ENCODE measurements at regions not wholly inside any gene's neighbourhood (a gene's known extent, or its start where the extent isn't known, plus 50 kb on each side); places are given as distances from the start of the nearest gene placed in this dataset.

DNA sequence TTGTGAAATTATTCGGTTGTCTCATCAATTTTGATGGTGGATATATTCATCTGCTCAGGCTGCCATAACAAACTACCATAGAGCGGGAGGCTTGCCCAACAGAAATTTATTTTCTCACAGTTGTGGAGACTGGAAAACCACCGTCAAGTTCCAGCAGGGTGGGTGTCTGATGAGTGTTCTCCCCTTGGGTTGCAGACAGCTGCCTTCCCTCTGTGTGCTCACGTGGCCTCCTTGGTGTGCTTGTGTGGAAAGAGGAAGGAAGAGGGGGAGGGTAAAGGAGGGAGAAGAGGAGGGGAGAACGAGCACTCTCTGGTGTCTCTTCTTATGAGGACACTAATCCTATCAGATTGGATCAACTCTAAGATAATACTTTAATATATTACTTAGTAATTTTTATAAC, 123.8 kb upstream of the TEX13D start:
- TF ChIP-seq, protein P1, sequence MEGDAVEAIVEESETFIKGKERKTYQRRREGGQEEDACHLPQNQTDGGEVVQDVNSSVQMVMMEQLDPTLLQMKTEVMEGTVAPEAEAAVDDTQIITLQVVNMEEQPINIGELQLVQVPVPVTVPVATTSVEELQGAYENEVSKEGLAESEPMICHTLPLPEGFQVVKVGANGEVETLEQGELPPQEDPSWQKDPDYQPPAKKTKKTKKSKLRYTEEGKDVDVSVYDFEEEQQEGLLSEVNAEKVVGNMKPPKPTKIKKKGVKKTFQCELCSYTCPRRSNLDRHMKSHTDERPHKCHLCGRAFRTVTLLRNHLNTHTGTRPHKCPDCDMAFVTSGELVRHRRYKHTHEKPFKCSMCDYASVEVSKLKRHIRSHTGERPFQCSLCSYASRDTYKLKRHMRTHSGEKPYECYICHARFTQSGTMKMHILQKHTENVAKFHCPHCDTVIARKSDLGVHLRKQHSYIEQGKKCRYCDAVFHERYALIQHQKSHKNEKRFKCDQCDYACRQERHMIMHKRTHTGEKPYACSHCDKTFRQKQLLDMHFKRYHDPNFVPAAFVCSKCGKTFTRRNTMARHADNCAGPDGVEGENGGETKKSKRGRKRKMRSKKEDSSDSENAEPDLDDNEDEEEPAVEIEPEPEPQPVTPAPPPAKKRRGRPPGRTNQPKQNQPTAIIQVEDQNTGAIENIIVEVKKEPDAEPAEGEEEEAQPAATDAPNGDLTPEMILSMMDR (conservative IDR thresholded peaks at IDR 0.05 in 1 of 2, IDR thresholded peaks at IDR 0.05 in 1 of 2; ENCODE audit: extremely low read depth in 1 of 2, insufficient read depth in 1 of 2, low read depth in 1 of 2, low read length in 2 of 2), result no peak
- no peak for TF ChIP-seq EZH2 (IDR thresholded peaks at IDR 0.05; ENCODE audit: borderline replicate concordance, low read length)
